ENCODE measurements at regions not wholly inside any gene's neighbourhood (a gene's known extent, or its start where the extent isn't known, plus 50 kb on each side); places are given as distances from the start of the nearest gene placed in this dataset.
"Not testable (repeated sequence)": the region's sequence is repeated elsewhere in the genome, so short reads cannot be mapped to it uniquely, and the experiment has no call there.

DNA sequence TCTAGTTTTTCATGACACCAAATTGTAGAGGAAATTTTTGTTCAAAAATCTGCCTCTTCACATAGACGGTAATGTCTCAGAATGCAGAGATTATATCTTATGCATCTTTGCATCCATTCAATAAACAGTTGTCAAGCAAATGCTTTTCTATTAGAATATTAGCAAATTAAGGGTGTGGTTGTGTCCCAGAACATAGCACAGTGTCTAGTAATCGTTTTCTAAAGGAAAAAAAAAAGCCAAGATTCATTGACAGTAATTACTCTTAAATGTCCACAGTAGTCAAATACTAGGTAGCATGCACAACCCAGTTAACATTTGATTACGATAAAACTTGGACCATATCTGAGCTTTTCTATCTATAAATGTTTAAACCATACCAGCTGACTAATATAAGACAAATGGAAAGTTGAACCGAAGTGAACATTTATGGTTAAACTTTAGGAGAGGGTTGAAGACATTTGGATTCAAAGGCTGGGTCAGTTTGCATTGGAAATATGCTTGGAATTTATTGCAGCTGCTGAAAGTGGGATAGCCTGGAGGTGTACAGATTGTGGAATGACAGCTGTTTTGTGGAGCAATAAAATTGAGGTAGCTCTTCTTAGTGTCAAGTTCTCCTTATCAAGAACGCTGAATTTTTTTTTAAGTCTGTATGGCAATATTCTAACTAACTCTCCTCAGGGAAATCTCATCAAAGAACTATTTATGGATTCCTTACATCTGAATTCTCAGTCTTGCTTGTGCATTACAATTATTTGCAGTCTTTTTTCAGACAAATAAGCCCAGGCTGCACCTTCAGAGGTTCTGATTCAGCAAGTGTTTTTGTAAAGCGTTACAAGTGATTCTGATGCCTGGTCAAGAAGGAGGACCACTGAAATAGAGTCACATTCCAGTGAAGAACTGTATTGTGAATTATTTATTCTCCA is 66.7 kb upstream of the ATP2B1 start:
- no peak for DNase-seq

DNA sequence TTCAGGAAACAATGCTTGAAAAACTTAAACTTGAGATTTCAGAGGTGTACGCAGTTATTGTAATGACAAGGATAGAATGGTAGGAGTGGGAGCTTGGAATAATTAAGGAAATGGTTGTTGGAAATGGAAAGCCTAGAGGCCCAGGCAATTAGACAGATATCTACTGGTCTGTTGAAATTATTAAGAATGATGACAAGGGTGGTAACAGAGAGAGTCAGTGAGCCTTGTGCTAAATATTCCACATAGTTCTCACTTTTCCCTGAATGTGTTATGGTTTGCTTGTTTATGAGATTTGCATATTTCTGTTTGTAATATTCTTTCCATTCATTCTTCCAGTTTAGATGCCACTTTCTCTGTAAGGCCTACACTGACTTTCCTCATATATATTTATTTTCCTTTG is 66.0 kb upstream of the ATP2B1 start:
- no peak for DNase-seq

DNA sequence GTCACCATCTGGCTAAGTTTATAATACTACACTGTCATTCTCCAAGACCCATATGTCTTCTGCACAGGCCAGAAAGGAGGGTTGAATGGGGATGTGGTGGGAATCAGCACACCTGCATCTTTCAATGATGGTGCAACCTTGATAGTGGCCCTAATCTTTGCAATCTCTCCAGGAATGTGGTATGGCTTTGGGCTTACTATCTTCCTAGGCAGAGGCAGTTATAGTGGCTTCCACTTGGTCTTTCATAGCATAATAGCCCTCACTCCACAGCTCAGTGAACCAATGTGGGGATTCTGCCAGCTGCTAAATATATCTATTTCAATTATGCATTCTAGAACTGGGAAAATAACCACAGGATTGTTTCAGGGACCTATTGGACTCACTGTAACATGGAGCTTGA is 61.8 kb upstream of the ATP2B1 start:
- no peak for DNase-seq

DNA sequence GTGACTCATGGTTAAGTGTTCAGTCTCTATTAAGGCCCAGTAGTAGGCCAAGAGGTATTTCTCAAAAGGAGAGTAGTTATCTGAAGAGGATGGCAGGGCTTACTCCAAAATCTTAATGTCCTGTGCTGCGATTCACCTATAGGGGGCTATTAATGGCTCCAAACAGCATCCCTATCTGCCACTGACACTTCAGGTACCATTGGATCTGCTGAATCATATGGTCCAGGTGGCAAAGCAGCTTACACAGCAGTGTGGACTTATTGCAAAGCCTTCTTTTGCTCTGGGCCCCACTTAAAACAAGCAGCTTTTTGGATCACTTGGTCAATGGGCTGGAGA is 60.8 kb upstream of the ATP2B1 start:
- no peak for DNase-seq

DNA sequence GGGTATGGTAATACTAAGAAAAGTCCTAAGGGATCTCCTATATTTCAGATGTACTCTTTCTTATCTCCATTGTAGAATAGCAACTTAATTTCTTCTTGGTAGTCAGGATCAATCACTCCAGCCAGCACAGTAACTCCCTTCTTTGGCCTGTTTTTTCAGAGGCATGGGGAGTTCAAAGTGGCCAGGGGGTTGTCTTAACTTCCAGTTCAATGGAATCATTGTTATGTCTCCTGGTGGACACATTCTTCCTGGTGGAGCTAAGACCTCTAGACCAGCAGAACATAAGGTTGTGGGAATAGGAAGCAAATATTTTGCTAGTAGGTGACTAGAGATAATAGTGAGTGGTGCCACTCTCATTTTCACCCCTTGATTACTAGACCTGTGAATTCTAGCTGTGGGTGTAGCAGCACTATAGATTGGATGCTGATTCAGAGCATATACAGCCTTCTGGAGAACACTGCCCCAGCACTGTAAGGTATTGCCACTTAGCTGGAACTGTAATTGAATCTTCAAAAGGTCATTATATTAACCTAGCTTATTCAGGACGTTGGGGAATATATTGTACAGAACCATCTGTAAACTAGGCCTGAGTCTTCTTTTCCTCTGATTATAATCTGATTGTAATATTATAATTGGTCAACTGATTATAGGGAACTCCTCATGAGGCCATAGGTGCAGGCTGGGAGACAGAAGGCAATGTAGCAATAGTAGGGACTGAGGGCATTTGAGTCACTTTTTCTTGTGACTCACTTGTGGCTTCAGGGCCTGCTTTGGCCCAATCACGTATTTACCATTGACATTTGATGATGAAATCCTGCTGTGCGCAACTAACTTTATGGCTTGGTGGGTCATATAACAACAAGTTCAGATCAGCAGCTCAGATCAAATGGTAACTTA is 60.2 kb upstream of the ATP2B1 start:
- no peak for DNase-seq

DNA sequence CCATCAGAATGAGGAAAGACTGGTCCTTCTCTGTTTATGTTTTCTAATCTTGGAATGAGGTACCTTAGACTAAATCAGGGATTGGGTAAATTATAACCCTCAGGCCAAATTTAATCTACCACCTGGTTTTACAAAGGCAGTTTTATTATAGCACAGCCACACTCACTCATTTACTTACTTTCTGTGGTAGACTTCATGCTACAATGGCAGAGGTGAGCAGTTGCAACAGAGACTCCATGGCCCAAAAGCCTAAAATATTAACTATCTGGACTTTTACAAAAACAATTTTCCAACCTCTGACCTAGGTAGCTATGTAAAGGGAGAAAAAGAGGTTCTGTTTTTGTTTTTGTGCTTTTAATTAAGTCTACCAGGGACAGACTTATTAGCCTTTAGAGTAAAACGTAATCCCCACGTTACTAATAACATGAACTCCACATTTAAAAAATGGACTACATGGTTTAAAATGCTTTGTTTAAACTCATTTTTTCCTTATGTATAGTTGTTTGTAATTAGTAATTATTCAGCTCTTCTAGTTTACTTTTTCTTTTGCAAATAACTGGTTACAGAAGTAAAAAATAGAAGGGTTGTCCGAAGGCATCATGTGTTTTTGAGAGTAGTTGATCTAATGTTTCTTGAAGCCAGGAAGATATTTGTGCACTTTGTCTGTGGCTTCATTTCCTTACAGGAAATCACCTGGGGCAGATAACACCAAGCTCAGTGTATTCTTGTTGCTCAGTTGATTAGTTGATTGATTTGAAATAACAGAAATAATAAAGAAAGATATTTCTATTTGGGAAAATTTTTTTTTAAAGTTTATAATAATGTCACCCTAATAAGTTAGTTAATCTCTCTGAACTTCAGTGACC is 57.6 kb upstream of the ATP2B1 start:
- no peak for DNase-seq

DNA sequence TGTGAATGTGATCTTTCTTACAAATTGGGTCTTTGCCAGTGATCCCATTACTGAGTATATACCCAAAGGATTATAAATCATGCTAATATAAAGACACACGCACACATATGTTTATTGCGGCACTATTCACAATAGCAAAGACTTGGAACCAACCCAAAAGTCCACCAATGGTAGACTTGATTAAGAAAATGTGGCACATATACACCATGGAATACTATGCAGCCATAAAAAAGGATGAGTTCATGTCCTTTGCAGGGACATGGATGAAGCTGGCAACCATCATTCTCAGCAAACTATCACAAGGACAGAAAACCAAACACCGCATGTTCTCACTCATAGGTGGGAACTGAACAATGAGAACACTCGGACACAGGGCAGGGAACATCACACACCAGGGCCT is 55.5 kb upstream of the ATP2B1 start:
- not testable (repeated sequence) for DNase-seq

DNA sequence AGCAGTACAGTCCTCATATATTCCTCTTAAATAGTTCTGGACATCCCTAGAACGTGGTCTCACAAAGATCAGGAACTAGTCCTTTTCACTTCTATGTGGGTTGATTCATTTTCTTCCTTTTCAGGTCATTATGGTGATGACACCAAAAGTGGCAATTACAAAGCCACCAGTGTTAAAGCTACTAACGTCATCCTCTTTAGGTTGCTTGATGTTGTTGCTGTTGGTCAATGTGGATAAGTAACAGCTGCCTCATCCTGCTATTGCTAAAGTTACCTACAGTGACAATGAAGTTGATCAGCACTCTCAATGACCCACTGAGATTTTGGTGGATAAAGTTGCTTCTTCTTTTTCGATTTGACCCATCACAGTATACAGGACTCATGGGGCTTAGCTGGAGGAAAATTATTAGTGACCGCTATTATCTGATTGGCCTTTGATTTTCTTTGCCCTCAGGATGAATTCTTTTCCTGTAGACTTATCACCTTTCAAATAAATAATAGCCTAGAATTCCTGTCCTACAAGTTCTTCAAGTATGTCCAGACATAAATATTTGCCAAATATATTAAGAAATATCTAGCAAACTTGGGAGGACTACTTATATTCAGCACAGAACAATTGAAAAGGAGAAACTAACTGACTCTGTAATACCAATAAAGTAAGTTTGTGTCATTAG is 54.0 kb upstream of the ATP2B1 start:
- no peak for DNase-seq

DNA sequence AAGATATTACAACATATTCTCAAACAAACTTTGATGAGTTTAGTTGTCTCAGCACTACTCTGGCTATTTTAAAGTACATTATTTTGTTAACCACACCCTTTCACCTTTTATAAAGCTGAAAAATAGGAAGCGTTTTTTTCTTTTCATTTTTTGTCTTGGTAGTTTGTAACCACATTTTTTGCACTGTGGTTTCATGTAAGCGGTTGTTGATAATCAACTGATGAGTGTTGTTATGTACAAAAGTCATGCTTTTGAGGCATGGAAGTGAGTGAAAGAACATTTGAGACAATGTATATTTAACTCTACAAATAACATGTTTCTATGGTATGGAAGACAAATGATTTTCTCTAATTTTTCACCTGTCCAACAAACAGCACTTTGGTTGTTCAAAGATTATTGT is 52.1 kb upstream of the ATP2B1 start:
- DNase-seq, result no peak
